HG03108 (cell line): ENCODE measurements at regions not wholly inside any gene's neighbourhood (a gene's known extent, or its start where the extent isn't known, plus 50 kb on each side); places are given as distances from the start of the nearest gene placed in this dataset.
"Not testable (repeated sequence)": the region's sequence is repeated elsewhere in the genome, so short reads cannot be mapped to it uniquely, and the experiment has no call there.

ENCODE experiments used
- ATAC-seq: cut with Tn5 transposase; IDR thresholded peaks from one replicate; pipeline ENCODE4 v1.9.1; 2021; ENCODE audit warnings: moderate library complexity; ENCODE audit not compliant: unreplicated experiment

DNA sequence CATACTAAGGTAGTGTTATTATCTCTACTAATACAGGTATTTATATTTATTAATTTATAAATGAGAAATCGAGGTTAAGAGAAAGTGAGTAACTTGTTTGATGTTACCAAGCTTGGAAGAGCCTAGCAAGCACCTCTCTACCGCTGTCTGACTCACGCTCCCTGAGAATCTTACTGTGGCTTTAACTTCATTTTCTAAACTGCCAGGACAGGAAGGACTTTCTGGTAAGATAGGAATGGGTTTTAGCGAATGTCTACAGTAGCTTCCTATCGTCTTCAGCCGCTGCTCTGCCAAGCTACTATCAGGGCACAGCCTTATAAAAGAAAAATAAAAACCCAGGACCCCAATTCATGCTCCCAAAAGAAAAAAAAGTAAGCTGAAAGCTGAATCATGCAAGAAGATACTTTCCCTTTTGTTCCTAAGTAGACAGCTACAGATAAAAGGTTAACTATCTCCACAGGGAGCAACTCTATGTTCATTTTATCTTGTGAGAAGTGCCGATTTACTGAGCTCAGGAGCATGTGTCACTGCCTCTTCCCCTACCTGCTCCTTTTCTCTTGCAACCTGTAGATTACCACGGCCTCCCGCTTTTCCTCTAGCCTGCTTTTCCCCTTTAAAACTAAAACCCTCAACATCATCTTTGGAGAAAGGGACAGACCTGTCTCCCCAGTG is 60.2 kb downstream of the THNSL1 start:
- no peak for ATAC-seq

DNA sequence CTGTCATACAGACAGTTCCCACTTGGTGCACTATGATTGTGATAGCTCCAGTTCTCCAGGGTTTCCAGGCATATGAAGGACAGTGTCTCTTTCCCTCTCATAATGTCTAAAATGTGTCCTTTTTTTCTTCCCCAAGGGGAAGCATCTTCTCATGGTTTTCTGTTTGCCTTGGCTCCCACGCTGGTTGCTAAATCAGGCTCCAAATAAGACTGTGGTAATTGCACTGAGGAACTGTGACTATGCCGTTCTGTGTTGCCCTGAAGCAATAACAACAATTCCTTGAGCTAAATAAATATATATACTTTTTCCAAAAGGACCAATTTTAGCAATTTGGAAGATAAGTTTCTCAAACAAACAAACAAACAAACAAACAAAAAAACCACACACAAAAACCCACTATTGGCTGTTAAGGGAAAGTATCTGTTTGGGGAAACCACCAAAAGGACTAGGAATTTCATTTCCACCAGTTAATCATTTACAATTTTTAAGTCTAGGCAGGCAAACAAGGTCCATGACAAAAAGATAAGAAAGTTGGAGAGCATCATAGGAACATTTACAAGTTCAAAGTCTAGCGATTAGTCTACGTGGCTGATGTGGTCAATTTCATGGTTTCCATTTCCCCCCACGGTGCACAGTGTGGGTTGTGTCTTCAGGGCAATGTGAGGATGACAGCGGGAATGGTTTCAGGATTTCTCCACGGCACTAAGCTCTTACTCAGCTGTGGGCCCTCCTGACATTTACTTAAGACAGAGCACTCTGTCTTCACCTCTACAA is 62.4 kb downstream of the THNSL1 start:
- ATAC-seq, result no peak

DNA sequence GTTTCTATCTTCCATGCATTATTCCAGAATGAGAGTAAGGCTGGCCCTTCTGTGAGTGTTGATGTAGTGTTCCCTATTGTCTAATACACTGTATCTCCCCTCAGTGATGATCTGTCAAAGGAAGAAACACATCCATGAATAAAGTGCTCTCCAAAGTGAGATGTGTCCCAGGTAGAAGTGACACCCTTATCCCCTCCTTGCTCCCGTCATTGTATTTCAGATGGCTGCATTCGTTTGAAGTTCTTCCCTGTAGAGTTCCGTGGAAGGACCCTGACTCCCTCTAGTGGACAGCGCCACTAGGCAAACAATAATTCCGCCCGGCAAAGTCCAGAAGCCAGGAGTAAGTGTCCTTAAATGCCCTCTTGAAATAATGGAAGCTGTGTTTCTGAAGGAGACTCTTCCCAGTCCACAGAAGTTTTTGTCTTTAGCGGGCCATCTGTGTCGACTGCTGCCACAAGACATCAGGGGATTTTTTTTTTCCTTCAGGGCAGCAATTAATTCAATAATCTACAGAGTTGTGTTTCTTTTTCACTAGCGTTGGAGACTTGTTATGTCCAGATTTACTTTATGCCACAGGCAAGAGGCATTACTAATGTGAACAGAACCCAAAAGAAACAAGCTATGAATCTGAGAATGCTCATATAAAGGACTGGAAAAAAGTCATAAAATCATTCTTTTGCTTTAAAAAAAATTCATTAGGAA is 64.6 kb downstream of the THNSL1 start:
- peak; percentile 84 for ATAC-seq

DNA sequence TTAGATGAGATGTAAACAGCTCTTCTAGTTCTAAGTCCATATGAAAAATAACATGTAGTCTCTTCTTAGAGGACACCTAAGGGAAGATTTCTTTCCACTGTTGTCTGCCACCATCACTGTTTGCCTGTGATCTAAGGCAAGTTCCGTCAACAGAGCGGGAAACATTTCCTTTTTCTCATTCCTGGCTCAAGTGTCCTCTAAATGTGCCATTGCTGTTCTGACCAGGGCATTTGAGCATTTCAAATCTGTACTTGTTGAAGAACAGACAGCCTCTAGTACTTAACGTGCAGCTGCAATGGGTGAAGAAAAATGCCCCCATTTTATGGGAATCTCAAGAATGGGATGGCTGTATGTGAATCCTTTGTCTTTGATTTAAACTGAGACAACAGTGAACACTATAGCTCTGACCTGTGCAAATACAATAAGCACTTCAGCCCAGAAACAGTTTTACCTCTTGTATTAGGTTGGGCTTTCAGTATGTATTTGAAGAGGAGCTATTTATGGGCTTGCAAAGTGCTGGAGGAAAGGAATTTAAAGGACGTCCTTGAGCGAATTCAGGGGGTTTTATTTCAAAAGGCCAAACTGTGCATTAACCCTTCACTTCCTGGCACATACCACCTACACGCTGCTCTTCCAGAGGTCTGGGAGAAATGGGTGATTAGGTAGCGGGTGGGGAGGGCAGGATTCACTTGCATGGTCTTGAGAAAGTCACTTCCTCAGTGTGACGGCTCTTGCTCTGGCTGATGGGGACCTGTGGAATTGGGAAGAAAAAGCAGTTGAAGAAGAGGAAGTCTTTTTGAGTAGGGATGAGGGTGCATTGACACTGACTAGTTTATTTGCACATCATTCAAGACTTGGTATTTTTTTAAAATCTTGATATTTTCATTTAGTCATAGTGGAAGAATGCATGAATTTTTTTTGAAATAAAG is 66.1 kb downstream of the THNSL1 start:
- no peak for ATAC-seq

DNA sequence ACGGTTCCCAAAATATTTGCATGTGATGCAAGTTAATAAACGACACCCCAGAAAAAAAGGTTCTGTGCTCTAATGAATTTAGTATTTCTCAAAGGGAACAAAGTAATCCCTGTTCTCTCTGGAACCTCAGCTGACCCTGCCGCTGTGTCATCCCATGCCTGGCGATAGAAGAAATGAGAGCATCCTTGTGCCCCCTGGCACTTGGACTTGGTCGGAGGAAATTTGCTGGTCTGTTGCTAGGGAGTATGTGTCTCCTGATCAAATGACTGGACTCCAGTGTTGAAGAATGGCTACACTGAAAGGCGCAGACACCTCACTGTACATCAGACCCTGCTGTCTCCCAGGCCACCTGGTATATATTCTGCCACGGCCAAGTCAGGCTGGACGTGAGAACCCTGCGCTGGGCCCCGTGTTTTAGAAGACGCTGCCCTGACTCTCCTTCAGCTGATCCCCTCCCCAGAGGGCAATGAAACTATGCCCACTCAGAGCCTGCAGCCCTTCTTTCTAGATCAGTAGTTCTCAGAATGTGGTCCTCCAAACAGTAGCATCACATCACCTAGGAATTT is 67.2 kb downstream of the THNSL1 start:
- ATAC-seq, result no peak

DNA sequence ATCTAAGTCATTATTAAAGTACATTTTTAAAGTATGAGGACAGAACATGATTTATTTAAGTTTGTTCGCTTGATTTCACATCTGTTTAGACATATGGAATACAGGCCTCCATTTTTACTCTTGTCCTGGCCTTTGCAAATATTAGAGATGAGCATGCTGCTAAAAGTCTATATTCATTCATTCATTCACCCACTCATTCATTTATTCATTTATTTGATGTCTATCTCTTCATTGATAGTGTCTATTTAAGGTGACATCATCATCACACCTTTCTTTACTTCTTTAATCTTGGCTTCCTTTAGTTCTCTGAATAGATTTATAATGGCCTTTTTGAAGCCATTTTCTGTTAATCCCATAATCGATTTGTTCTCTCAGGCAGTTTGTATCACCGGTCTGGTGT is 68.0 kb downstream of the THNSL1 start:
- no peak for ATAC-seq

DNA sequence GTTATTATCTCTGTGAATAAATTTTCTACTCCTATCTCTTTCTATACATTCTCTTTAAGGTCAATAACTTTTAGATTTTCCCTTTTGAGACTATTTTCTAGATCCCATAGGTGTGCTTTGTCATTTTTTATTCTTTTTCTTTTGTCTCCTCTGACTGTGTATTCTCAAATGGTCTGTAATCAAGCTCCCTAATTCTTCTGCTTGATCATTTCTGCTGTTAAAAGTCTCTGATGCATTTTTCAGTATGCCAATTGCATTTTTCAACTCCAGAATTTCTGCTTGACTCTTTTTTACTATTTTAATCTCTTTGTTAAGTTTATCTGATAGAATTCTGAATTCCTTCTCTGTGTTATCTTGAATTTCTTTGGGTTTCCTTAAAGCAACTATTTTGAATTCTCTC is 78.2 kb downstream of the THNSL1 start:
- no peak for ATAC-seq

DNA sequence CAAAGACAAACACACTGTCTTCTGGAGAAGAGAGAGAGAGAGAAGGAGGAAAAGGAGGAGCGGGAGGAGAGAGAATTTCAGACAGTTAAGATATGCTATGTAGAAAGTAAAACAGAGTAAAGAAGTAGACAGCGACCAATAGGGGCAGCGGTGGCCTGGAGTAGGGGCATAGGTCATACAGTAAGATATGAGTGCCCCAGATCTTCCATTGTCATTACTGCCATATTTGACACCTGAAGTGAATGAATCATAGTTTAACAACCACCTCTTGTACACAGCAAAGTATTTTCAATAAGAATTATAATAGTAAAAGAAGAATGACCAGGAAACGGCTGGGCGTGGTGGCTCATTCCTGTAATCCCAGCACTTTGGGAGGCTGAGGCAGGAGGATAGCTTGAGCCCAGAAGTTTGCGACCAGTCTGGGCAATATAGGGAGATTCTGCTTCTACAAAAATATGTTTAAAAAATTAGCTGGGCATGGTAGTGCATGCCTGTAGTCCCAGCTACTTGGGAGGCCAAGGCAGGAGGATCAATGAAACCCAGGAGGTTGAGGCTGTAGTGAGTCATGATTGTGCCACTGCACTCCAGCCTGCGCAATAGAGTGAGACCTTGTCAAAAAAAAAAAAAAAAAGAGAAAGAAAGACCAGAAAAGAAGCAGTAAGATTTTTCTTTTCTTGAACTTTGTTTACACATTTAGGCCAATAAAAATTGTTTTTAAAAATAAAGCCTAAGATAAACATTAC is 77.0 kb upstream of the GPR158 start:
- ATAC-seq, result no peak

DNA sequence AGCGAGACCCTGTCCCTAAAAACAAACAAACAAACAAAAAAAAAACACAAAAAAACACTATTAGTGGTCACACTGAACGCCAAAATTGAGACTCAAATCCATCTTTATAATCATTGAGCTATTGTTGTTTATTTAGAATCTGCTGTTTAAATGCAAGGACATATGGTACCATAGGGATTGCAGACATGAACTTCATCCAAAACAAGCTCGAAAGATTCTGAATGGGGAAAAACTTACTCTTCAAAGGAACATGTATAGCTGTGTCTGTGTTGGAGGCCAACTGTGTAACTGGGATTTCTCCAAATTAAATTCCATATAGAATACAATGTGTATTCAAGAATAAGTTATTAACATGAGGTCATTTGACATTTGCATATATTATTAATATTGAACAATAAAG is 74.7 kb upstream of the GPR158 start:
- ATAC-seq, result no peak

DNA sequence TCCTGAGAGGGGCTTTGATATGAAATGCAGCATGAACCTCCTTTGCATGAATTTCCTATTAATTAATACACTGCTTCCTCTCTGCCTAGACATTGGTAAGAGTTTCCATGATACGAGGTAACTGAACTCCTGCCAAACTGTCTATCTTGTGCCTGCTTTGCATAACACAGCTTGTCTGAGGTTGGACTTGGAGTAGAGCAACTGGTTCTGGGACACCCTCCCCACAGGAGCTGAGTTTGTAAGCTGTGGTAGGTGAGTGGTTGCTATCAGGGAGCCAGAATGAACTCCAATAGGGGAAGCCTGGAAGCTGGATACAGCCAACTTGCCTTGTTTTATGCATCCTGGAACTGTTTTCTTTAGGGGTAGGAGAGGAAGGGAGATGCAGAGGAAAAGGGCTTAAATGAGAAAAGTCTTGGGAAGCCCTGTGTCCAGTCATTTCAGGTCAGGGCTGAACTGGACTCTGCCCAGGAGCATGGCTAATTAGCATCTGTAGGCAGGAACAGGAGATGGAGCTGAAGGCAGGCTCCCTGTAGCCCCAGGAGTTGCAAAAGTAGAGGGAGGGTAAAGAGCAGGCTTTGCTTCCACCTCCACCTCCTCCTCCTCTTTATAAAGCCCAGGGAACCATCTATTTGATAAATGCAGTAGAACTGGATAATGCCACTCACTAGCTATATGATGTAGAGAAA is 73.2 kb upstream of the GPR158 start:
- no peak for ATAC-seq

DNA sequence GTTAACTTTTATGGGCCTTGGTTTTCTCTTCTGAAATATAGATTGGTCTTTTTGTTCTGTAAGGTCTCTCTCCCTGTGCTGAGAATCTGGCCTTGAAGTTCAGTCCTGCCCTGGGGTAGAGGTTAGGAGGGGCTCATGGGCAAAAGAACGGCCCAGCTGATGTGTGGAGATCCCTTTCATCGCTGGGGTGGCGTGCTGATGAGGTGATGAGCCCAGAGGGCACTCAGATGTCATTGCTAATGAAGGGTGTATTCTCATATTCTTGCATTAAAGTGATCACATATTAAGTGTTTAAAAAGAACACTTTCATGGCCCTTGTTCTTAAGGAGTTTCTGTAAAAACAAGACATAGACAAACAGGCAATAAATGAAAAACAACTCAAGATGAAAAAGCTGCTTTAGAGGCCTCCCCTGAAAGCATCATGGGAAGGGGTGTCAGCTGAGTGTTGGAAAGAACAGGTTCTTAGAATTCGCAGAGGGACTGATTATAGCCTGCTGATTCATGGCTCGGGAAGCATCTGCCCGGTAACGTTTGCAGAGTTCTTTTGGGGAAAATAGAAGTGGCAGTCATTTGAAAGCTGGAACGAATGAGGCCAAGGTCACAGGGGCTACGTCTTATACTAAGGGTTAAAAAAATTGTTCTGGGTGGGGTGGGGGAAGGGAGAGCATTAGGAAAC is 72.5 kb upstream of the GPR158 start:
- no peak for ATAC-seq

DNA sequence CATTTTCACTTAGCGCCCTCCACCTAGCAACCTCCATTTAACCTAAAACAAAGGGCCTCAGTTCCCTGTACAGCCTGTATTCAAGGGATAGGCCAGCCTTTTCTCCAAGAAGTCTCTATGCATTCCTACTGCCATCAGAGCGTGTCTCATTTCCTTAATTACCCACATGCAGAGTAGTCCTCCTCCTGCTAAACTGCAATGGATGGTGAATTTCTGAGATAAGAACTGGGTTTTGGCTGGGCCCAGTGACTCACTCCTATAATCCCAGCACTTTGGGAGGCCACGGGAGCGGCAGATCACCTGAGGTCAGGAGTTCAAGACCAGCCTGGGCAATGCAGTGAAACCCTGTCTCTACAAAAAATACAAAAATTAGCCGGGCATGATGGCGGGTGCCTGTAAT is 71.1 kb upstream of the GPR158 start:
- no peak for ATAC-seq

DNA sequence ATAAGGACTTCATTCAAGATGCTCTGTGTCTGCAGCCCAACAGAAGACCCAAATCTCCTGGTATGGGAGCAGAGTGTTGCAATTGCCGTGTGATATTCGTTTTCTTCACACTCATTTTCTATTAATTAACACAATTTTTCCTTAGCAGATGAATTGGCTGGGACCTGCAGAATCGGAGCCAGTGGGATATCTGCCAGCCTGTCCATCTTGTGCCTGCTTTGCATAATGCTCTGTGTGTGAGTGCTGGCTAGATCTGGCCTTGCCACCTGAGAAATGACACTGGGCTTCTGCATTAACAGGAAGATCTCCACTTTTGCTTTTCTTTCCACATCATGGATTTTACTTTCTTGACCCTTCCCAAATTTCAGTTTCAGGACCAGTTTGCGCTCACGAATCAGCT is 70.4 kb upstream of the GPR158 start:
- no peak for ATAC-seq

DNA sequence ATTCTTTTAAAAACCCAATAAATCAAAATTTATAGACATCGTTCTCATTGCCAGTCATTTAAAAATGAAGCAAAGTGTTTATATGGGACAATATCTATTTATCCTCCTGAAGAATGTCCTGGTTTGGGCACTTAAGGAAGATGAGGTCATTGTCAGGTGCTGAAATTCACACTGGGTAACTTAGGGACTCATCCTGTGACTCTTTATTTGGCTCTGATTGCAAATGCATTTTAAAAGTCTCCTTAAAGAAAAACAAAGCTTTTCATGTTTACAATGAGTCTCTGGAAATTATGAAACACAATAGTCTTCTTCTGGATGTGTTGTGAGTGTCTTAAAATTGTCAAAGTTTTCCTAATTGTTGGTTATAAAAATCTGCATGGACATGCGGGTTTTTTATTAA is 69.5 kb upstream of the GPR158 start:
- no peak for ATAC-seq

DNA sequence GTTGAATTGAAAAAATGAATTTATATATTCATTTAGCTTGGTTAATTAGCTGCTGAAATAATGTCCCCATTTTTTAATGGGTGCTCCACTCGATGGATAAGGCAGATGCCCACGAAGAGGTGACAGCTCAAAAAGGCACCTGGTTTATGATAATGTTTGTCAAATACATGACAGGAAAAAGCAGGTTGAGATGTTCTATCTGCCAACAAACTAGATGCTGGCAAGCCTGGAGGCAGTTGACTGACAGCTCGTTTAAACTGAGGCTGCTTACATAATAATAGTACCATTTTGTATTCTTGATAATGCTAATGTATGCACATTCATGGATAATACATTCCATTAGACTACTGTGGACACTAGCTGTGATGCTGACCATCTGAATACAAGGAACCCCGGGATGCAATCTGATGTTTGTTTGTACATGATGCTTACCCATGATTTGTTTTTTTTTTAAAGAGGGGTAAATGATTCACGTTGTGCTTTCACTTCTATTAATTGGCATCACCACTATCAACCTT is 69.0 kb upstream of the GPR158 start:
- ATAC-seq, result no peak

DNA sequence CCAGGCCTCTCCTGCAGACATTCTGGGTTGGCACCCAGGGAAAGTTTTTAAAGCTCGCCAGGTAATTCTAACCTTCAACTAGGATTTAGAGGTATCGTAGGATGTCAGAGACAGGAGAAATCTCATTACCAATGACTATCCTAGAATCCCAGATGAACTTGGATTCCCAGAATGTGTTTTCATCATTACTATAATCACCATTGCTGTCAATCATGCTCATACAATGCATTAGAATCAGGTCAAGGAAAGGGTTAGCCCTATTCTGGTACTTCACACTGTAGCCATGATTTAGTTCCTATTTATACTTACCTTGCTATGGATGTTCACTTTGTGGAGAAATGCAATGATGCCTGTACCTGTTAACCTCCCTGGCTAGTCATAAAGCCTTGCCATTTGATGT is 67.0 kb upstream of the GPR158 start:
- ATAC-seq, result no peak

DNA sequence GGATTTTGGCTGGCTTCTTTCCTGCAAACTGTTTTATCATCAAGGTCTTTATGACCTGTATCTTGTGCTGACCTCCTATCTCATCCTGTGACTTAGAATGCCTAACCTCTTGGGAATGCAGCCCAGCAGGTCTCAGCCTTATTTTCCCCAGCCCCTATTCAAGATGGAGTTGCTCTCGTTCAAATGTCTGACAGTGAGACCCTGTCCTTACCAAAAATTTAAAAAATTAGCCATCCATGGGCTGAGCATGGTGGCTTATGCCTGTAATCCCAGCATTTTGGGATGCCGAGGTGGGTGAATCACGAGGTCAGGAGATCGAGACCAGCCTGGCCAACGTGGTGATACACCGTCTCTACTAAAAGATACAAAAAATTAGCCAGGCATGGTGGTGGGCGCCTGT is 64.9 kb upstream of the GPR158 start:
- ATAC-seq, result not testable (repeated sequence)

DNA sequence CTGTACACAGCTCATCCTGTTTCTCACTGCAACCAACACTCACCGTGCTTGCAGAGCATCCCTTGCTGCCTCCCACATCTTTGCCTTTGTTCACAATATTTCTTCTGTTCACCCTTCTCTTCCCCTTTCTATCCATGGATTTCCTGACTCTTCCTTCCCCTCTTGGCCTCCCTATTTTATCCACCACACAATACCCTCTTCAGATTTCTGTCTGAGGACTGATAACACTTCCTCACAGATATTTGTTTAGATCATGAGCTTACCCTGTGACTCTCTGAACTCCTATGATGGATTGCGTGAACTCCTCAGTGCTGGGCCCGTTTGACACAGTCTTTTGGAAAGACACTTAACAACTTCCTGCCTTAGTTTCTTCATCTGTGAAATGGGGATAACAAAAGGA is 62.8 kb upstream of the GPR158 start:
- ATAC-seq, result no peak
